Ectodermal cell (in vitro differentiated cells): ENCODE measurements at regions not wholly inside any gene's neighbourhood (a gene's known extent, or its start where the extent isn't known, plus 50 kb on each side); places are given as distances from the start of the nearest gene placed in this dataset.
"Not testable (repeated sequence)": the region's sequence is repeated elsewhere in the genome, so short reads cannot be mapped to it uniquely, and the experiment has no call there.

ENCODE experiments used
- H3K27ac ChIP-seq: 2 replicates; pipeline ENCODE4 v1.7.0; 2013; ENCODE audit warnings: mild to moderate bottlenecking, low read depth, low read length; ENCODE audit not compliant: insufficient read depth, poor library complexity, severe bottlenecking
- H3K27me3 ChIP-seq: 2 replicates; pipeline ENCODE4 v1.7.0; 2013; ENCODE audit warnings: mild to moderate bottlenecking, low read length; ENCODE audit not compliant: insufficient read depth, control insufficient read depth, poor library complexity, severe bottlenecking
- H3K36me3 ChIP-seq: one replicate; pipeline ENCODE4 v1.7.0; 2013; ENCODE audit warnings: low read length; ENCODE audit not compliant: control insufficient read depth, insufficient read depth
- H3K4me1 ChIP-seq: one replicate; pipeline ENCODE4 v1.7.0; 2013; ENCODE audit warnings: low read length; ENCODE audit not compliant: control insufficient read depth, insufficient read depth
- H3K4me3 ChIP-seq: 2 replicates; pipeline ENCODE4 v1.7.0; 2013; ENCODE audit warnings: low read depth, low read length, control low read depth; ENCODE audit not compliant: insufficient read depth
- H3K9me3 ChIP-seq: 2 replicates; pipeline ENCODE4 v1.7.0; 2013; ENCODE audit warnings: mild to moderate bottlenecking, low read length, moderate library complexity; ENCODE audit not compliant: control insufficient read depth
- WGBS, 2 experiments: methylation state at CpG; one replicate each; pipeline ENCODE4 v1.1.7; 2013; ENCODE audit warnings: missing lambda C conversion rate in 2 of 2; 5-methylcytosine and 5-hydroxymethylcytosine counted together

- 86 to 94% methylated on average over 6 to 7 of the region's 7 CpGs for WGBS, 2 experiments
- Histone ChIP-seq H3K36me3 (no peaks in the 10 kb centered on the region), H3K9me3 (no peaks in the 10 kb centered on the region), H3K4me1 (no peaks in the 10 kb centered on the region), H3K4me3 (no peak overlapping the region), H3K27me3 (no peaks in the 10 kb centered on the region), H3K27ac (no peak overlapping the region)
These were observed 115.4 kb downstream of the MRPL57 start for GRCh38 chr13:21291840-21292239.

DNA sequence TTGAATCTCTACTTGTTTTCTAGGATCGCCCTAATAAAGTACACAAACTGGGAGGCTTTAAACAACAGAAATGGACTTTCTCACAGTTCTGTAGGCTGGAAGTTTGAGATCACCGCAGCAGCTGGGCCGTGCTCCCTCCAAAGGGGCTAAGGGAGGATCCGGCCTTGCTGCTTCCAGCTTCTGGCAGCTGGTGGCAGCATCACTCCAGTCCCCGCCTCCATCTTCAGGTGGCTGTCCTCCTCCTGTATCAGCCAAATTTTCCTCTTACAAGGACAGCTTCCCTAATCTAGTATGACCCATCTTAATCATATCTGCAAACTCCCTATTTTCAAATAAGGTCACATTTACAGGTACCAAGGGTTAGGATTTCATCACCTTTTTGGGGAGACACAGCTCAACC, 120.5 kb downstream of the MRPL57 start:
- H3K9me3 ChIP-seq, H3K36me3 ChIP-seq, H3K27me3 ChIP-seq, H3K4me1 ChIP-seq, H3K4me3 ChIP-seq: not testable (repeated sequence)
- peak overlapping the region; percentile 17 for H3K27ac ChIP-seq
- WGBS, 2 experiments = 14 to 18% methylated on average over 5 of the region's 5 CpGs

- 95 to 100% methylated on average over 1 to 2 of the region's 2 CpGs for WGBS, 2 experiments
- Histone ChIP-seq H3K4me3 (peak overlapping the region; percentile 93), H3K36me3 (no peaks in the 10 kb centered on the region), H3K9me3 (no peaks in the 10 kb centered on the region), H3K27ac (peak overlapping the region; percentile 17), H3K4me1 (peaks cover 5% of the 10 kb centered on the region), H3K27me3 (no peaks in the 10 kb centered on the region)
These were observed 121.0 kb downstream of the MRPL57 start for GRCh38 chr13:21297447-21297846.

GRCh38 chr13:21297914-21298831, 121.7 kb downstream of the MRPL57 start:
- Histone ChIP-seq H3K9me3 (no peaks in the 10 kb centered on the region), H3K4me1 (peaks cover 5% of the 10 kb centered on the region), H3K4me3 (peak overlapping the region; percentile 93), H3K27me3 (no peaks in the 10 kb centered on the region), H3K36me3 (no peaks in the 10 kb centered on the region), H3K27ac (peak overlapping the region; percentile 17)
- WGBS, 2 experiments = 1% methylated on average over 74 of the region's 74 CpGs

- no peak overlapping the region for H3K4me3 ChIP-seq
- H3K27me3 ChIP-seq = no peaks in the 10 kb centered on the region
- 91 to 93% methylated on average over 6 of the region's 6 CpGs for WGBS, 2 experiments
- peaks cover under 1% of the 10 kb centered on the region for H3K4me1 ChIP-seq
- no peaks in the 10 kb centered on the region for H3K9me3 ChIP-seq
- H3K36me3 ChIP-seq = no peaks in the 10 kb centered on the region
- no peak overlapping the region for H3K27ac ChIP-seq
These were observed 127.8 kb downstream of the MRPL57 start for GRCh38 chr13:21304256-21304655.

DNA sequence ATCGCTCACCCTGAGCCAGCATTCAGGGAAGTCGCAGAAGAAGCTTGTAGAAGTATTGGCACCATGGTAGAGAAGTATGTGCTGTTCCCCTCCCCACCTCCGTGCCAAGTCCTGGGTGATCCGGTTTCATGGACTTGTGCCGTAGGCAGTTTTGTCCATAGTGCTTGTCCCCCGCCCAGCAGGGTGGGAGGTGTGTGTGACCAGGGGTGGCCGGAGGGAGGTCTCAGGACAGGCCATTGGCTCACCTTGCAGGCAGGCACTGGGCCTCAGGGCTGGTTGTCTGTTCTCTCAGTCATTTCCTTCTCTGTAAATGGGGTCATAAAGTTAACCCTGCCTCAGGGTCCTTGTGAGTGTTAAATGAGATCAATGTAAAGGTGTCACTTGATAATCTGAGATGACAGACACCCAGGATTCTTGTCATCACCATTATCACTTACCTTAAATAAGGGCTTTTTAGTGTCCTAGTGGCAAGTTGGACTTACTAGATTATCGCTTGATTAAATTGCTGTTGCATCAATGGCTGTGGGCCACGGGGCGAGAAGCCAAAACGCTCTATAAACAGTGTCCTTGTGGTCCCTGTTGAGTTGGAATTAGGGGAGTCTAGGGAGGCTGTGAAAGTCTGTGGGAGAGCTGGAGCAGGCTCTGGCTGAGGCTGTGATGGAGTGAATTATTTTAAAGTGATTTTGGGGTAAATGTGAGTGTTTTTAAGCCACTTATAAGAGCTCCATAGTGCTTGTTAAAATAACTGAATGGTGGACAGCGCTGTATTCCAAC, 130.0 kb downstream of the MRPL57 start:
- H3K4me1 ChIP-seq, H3K36me3 ChIP-seq, H3K4me3 ChIP-seq, H3K27ac ChIP-seq, H3K27me3 ChIP-seq, H3K9me3 ChIP-seq: not testable (repeated sequence)
- WGBS, 2 experiments = 82 to 84% methylated on average over 9 to 11 of the region's 12 CpGs

DNA sequence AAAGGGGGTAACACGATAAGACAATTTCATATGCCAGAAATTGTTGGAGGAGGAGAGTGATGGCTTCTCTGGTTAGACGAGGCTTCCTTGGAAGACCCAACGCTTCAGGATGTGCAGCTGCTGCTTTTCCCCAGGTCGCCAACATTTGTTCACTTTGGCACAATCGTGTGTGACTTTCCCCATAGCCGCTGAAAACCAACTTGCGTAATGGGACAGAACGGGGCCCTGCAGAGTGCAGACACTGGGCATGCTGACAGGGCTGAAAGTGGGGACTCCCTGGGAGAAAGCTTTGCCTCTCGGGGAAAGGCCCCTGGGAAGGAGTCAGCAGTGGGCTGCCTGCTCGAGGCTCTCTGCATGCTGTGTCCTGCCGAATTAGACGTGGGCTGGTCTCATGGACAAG, 130.7 kb downstream of the MRPL57 start:
- not testable (repeated sequence) for H3K4me3 ChIP-seq, H3K4me1 ChIP-seq, H3K27ac ChIP-seq, H3K36me3 ChIP-seq, H3K9me3 ChIP-seq, H3K27me3 ChIP-seq
- WGBS, 2 experiments = 95 to 96% methylated on average over 7 of the region's 12 CpGs

DNA sequence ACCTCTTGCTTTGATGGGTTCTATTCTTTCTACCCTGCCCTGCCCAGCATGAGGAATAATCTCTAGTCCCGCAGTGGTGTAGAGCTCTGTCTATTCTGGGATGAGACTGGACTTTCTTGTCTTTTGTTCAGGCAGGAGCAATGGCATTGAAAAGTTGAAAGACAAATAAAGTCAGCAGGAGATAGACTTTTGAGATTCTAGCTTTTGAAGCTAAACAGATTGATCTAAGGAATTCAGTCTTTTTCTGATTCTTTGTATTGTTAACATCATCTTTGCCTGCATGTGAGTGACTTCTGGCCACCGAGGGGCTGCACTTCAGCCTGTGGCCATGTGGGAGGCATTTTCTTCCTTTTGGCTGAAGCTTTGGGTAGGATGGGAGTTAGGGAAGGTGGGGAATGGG, 132.4 kb downstream of the MRPL57 start:
- Histone ChIP-seq H3K4me3 (no peak overlapping the region), H3K27ac (no peak overlapping the region), H3K27me3 (no peaks in the 10 kb centered on the region), H3K36me3 (no peaks in the 10 kb centered on the region), H3K4me1 (no peaks in the 10 kb centered on the region), H3K9me3 (no peaks in the 10 kb centered on the region)
- WGBS, 2 experiments = 72 to 81% methylated on average over 2 of the region's 2 CpGs

DNA sequence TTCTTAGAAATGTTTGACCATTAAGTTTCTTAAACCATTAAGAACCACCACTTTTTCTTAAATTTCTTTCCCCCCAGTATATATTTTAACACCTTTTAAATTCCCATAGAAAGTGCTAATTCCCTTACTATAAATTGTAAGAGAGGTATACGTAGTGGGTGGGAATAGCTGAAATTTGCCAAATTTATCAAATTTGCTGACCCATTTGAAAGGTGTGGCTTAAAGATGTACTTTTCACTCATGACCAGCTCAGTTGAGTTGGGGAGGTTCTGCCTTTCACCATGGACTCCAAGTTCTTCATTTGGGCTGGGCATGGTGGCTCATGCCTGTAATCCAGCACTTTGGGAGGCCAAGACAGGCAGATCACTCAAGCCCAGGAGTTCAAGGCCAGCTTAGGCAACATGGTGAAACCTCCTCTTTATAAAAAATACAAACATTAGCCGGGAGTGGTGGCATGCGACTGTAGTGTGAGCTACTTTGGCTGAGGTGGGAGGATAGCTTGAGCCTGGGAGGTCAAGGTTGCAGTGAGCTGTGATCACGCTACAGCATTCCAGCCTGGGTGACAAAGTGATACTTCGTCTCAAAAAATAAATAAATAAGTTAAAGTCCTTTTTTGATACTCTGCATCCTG, 133.2 kb downstream of the MRPL57 start:
- 75 to 78% methylated on average over 5 of the region's 5 CpGs for WGBS, 2 experiments
- H3K9me3 ChIP-seq = no peaks in the 10 kb centered on the region
- H3K4me1 ChIP-seq = no peaks in the 10 kb centered on the region

DNA sequence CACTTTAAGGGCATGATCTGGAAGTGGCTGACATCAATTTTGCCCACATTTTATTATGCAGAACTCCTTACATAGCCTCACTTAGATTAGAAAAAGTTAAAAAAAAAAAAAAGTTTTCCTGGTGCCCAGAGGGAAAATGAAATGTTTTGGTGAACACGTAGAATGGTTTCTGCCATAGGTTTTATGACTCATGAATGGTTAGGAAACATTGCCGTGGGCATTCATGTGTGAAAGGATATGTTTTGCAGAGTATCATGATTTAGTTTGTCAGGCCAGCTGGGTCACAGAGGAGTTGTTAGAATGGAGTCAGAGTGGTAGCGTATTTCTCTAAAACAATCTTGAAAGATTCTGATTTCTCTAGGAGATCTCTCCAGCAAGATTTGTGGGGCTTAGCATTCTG, 133.8 kb downstream of the MRPL57 start:
- 66 to 96% methylated on average over 2 to 3 of the region's 3 CpGs for WGBS, 2 experiments
- Histone ChIP-seq H3K36me3 (no peaks in the 10 kb centered on the region), H3K4me3 (no peak overlapping the region), H3K27me3 (no peaks in the 10 kb centered on the region), H3K9me3 (no peaks in the 10 kb centered on the region), H3K27ac (no peak overlapping the region), H3K4me1 (no peaks in the 10 kb centered on the region)

More for the DNA sequence above, 133.2 kb downstream of the MRPL57 start:
- H3K4me3 ChIP-seq = no peak overlapping the region
- H3K27me3 ChIP-seq = no peaks in the 10 kb centered on the region
- no peaks in the 10 kb centered on the region for H3K36me3 ChIP-seq
- no peak overlapping the region for H3K27ac ChIP-seq
